ENCODE measurements at regions not wholly inside any gene's neighbourhood (a gene's known extent, or its start where the extent isn't known, plus 50 kb on each side); places are given as distances from the start of the nearest gene placed in this dataset.

DNA sequence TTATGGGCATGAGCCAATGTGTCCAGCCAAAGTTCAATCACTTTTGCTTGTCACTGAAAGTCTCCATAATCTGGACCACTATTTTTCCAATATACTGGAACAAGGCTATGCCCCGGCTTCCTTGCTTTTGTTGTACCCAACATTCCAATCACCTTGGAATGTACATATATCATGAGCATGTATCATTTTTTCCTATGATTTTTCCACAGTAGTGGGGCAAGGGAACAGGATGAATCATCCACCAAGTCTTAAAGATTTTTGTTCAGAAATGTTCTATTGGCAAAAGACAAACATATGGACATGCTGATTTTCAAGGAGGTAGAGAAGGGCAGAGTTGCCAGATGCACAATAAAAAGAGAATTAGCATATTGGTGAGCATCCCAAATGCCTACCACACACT lies 548.1 kb upstream of the INTU start:
- no peak for TF ChIP-seq CTCF (IDR thresholded peaks at IDR 0.05; ENCODE audit: insufficient read depth, low read depth, low read length)
- DNase-seq (ENCODE audit: low read depth): no peak
- H3K4me3 ChIP-seq (ENCODE audit: low read depth, low read length): no peak overlapping the region

DNA sequence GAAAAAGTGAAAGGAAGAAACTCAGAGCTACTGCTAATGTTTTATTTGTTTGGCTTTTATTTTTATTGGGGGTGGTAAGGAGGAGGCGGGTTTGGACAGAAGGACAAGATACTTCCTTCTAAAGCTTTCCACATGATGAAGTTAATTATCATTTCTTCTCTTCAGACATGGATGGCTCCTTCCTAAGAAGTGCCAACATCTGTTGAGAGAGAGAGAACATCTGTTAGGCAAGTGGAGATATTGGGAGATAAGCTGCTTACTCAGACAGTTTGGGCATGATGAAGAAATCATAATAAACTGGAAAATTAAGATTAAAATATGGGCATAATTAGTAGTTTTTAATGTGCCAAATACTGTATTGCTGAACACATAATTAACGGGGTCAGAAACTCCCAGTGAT lies 535.7 kb upstream of the INTU start:
- no peak overlapping the region for H3K4me3 ChIP-seq (ENCODE audit: low read depth, low read length)
- DNase-seq (ENCODE audit: low read depth): no peak
- TF ChIP-seq CTCF (IDR thresholded peaks at IDR 0.05; ENCODE audit: insufficient read depth, low read depth, low read length): no peak

- H3K4me3 ChIP-seq (ENCODE audit: low read depth, low read length): no peak overlapping the region
- no peak for TF ChIP-seq CTCF (IDR thresholded peaks at IDR 0.05; ENCODE audit: insufficient read depth, low read depth, low read length)
- DNase-seq (ENCODE audit: low read depth): no peak
Measured at GRCh38 chr4:127102361-127102760, 530.4 kb upstream of the INTU start.

DNA sequence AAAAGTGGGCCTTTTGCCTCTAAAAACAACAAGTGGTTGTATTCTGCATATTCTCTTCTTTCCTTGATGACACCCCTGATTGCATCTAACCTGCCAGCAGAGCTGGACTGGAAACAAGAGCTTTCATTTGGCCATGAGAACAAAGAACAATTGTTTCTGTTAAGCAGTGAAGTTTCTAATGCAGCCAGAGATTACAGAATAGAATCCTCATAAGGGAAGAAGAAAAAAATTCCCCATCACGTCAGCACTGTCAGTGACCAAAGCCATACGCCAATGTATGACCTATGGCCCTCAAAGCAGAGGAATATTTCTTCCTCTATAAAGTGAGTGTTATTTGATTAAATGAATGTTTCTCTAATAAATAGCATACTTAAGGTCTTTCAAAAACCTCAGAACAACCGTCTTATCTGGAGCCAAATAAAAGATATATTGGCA lies 529.1 kb upstream of the INTU start:
- DNase-seq (ENCODE audit: low read depth): no peak
- no peak overlapping the region for H3K4me3 ChIP-seq (ENCODE audit: low read depth, low read length)
- no peak for TF ChIP-seq CTCF (IDR thresholded peaks at IDR 0.05; ENCODE audit: insufficient read depth, low read depth, low read length)

GRCh38 chr4:127113844-127114362 lies 518.9 kb upstream of the INTU start:
- no peak for TF ChIP-seq CTCF (IDR thresholded peaks at IDR 0.05; ENCODE audit: insufficient read depth, low read depth, low read length)
- no peak overlapping the region for H3K4me3 ChIP-seq (ENCODE audit: low read depth, low read length)
- no peak for DNase-seq (ENCODE audit: low read depth)

GRCh38 chr4:127118681-127119080 lies 514.1 kb upstream of the INTU start:
- no peak for DNase-seq (ENCODE audit: low read depth)
- no peak overlapping the region for H3K4me3 ChIP-seq (ENCODE audit: low read depth, low read length)
- no peak for TF ChIP-seq CTCF (IDR thresholded peaks at IDR 0.05; ENCODE audit: insufficient read depth, low read depth, low read length)

DNA sequence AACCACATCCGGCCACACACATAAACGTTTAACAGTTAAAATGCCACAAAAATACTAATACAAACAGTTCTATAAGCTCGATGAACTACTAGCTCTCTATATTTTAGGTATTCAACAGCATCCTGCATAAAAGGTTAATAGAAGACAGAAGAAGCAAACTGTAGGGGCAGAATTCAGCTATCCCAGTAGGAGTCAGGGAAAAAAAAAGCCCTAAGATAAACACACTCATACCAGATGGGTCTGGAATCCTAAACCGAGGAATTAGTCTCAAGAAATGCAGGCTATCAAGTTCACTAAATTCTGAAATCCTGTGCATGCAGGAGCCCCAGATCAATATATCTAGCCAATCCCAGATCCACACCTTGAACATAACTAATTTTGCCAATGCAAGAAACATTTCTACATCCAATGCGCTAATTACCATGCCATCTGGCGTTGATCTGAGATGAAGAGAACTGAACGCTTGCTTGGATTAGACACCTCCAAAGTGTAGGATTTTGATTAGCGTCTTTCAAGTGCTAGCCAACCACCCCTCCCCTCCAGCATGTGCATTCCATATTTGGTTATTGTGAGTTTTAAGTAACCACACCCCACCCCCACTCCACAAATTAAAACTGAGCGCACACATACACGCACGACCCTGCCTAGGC lies 512.2 kb upstream of the INTU start:
- DNase-seq (ENCODE audit: low read depth): no peak
- no peak for TF ChIP-seq CTCF (IDR thresholded peaks at IDR 0.05; ENCODE audit: insufficient read depth, low read depth, low read length)
- H3K4me3 ChIP-seq (ENCODE audit: low read depth, low read length): no peak overlapping the region

All from fibroblast of villous mesenchyme (primary cell).